Glomerular visceral epithelial cell (primary cell): ENCODE measurements at regions not wholly inside any gene's neighbourhood (a gene's known extent, or its start where the extent isn't known, plus 50 kb on each side); places are given as distances from the start of the nearest gene placed in this dataset.
"Not testable (repeated sequence)": the region's sequence is repeated elsewhere in the genome, so short reads cannot be mapped to it uniquely, and the experiment has no call there.

Source experiments
- DNase-seq: peaks from one replicate; pipeline ENCODE4 v3.0.0-alpha.2; 2016; ENCODE audit errors: extremely low spot score

GRCh38 chr2:173467751-173468150 lies 113.1 kb downstream of the CDCA7 start:
- DNase-seq: no peak

DNA sequence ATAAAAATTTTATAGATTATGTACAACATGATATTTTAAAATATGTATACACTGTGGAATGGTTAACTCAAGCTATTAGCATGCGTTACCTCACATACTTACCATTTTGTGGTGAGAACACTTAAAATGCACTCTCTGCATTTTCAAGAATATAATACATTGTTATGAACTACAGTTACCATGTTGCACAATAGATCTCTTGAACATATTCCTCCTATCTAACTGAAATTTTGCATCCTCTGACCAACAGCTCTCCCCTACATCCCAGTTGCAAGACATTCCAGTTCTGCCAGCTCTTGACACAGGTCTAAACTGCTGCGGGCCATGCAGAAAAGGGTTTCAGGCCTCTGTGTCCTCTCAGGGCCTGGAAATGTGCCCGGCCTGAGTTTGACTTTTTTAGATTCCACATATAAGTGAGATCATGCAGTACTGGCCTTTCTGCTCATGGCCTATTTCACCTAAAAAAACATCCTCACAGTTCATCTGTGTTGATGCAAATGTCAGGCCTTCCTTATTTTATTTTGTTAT lies 113.7 kb downstream of the CDCA7 start:
- no peak for DNase-seq

- no peak for DNase-seq
These were observed 117.4 kb downstream of the CDCA7 start for GRCh38 chr2:173472112-173472511.

DNA sequence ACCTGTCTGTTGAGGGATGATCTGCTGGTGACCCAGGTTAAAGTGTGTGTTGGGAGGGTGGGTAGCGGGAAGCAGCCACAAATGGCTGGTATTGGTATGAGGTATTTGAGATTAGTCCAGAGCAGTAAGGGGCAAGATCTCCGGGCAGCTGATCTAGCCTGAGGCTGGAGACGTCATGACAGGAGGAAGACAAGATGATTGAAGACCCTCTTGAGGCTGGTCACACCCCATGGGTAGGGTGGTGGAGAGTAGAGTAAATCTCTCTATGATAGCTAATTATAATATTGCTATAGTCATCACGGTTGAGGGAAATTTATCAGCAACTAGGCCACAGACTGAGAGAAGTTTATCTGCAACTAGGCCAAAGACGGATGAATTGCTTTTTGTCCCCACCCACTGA lies 128.5 kb downstream of the CDCA7 start:
- no peak for DNase-seq

DNA sequence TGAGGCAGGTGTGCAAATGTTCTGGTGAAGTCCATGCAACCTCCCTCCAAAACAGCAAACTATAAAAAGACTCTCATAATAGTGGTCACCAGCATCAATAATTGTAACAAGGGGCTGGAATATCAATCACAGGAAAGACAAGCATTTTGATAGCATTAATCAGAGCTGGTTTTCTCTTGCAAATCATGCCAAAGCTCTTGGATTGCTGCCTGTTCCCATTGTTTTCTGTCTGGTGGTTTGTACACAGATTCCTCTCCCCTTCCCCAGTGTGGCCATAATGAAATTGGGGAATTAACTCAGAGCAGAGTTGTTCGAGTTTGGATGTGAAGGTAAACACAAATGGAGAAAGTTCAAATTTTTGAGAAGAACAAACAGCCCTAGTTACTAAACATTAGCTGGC lies 134.2 kb downstream of the CDCA7 start:
- DNase-seq: no peak

GRCh38 chr2:173491418-173491817 lies 136.7 kb downstream of the CDCA7 start:
- DNase-seq: no peak

DNA sequence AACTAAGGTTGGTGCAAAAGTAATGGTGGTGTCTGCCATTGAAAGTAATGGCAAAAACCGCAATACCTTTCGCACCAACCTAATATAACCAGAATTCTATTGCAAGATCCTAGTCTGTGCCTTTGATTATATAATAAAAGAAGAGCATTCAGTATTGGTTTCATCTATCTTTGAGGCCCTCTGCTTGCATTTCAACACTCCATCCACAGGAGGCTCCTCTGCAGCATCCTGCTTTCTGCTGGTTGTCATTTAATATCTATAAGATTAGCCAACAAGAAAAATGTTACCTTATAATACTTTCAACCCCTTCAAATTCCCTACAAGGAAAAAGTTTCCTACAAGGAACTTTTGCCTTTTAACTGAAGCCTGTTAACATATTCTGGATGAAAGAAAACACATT lies 139.2 kb downstream of the CDCA7 start:
- no peak for DNase-seq

DNA sequence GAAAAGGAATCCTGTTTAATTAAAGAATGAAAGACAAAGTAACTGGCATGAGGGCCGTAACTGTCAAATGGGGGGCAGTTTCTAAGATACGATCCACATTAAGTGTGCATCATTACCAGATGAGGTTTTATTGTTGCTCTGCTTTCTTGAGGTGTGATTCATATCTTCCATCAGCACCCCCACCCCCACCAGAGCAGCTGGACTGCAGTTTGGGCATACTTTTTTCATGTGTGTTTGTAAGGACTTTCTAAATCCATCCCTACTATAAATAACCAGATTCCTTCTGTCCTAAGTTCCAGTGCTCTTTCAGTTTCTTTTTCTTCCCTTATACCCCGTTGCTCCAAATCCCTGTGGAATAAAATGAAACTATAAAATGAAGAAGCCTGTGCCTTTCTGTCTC lies 142.1 kb downstream of the CDCA7 start:
- DNase-seq: peak; percentile 31

DNA sequence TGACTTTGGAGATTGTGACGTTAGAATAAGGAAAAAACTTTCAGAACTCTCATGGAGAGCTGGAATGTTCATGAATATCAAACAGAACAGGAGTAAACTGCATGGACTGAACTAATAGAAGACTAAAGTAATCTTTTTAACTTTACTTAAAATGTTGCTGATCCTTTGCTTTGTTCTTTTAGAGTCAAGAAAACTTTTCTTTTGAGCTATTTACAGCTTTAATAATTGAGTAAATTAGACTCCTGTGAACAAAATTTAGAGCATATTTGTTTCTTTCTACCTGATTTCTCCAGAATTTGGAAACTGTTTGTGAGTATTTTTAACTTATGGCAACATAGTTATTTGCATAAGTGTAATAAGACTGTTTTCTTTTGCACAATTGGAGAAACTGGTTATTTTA lies 146.3 kb downstream of the CDCA7 start:
- DNase-seq: no peak

GRCh38 chr2:173502296-173502695 lies 147.6 kb downstream of the CDCA7 start:
- no peak for DNase-seq

- no peak for DNase-seq
These were observed 156.7 kb downstream of the CDCA7 start for GRCh38 chr2:173511357-173511756.

DNA sequence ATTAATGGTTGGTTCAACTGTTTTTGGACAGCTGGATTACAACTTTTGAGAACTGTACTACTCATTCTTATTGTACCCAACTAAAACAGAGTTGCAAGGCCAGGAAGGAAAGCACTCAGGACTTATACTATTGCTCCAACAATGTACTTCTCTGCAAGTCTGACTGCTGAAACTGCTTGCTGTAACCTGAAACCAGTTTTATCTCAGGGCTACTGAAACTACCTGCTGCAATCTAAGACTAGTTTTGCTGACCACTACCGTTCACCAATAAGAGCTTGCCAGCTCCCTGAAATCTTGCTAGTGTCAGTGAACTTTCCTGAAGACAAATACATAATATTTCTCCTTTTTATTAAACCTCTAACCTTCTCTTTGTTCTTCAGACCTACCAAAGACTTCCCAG lies 157.3 kb downstream of the CDCA7 start:
- no peak for DNase-seq

DNA sequence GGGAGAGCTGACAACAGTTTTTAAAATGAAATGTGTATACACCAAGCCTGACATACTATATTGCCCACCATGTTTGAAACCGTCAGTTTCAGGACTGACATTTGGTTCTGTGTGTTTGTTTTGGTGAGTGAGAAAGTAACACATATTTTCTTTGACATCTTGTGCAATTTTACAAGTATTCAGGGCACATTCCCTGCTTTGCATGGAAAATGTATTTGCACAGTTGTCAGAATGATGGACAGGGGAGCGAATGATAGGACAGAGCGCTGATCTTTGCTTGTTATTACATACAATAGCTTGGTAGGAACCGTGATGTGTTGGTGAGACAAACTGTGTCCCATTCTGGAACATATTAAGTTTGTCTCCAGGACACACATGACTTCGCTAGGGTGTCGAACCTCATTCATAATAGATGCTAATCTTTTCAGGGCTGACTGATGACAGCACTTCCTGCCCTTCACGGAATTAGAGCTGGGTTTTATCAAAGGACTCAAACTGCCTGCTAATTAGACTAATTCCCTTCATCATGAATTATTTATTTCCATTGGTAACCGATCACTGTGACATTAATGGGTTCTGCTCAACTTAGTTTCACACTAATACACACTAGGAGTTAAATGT lies 158.5 kb downstream of the CDCA7 start:
- no peak for DNase-seq

DNA sequence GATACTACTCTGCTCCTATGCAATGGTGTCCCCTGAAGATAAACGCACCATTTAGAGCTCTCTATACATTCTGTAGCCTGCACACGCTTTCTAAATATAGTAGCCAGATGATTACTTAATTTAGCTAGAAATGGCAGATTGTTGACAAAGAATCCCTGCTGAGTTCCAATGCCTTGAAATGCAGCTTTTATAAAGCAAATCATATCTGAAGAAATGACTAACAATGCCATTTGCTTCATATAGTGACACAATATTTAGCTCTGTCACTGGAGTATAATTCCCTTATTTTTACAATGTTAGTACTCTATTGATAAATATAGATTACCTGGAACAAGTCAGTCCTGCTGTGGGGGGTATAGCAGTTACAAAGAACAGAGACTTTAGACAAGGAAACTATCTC lies 166.2 kb downstream of the CDCA7 start:
- DNase-seq: no peak

DNA sequence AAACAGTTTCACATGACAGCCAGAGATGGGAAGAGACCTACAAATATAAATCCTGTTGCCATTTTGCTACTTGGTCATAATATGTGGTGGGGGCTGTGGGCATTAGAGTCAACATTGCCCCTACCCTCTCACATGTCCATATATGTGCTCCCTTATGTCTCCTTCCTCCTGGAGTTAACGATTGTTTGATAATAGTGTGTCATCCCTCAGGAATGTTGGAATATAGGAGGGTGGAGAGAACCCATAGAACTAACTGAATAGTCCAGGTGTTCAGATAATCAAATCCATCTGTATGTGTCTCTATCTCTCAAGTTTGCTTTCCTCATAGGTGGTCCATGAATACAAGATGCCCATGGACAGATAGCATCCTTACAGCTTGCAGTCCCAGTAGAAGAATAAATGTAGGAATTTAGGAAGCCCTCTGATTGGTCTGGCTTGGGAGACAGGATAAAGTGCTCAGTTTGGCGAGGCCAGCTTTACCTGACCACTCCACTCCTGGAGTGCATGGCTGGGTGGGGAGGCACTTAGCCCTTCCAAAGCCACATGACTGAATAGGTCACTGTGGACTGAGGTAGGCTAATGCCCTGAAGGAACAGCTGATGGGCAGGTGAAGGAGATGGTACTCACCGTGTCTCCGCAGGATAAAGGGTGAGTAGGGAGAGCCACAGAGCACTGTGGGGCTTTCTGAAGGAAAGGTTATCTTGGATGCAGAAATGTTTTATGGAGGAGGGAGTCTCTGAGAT lies 166.9 kb downstream of the CDCA7 start:
- peak; percentile 25 for DNase-seq

- no peak for DNase-seq
These were observed 168.8 kb downstream of the CDCA7 start for GRCh38 chr2:173523497-173523896.

DNA sequence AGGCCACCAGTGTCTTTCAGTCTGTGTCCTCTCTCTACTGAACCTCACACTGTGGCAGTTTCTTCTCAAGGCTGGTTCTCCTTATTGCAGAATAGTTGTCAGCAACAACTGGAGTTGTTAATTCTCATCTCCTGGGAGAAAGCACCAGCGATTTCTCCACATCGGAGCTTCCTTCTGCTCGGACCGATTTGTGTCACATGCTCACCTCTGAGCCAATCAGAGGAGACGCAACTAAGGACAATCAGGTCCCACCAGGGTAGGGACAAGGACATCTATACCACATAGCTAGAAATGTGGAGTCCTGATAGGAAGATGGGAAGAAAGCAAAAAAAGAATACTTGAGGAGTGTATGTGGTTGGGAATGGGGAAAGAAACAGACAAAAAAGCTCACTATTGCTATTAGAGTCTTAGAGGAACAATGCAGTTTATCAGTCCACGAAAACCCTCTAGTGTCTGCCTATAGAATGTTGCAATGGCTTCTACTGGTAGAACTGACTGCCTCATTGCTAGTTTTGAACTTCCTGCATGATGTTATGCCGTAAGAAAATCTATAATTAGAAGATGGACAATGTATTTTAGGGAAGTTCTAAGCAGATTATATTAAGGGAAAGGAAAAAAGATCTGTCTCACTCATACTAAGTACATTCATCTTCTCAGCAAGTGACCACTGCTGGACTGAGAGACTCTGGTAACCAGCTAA lies 169.7 kb downstream of the CDCA7 start:
- no peak for DNase-seq

- not testable (repeated sequence) for DNase-seq
These were observed 178.3 kb downstream of the CDCA7 start for GRCh38 chr2:173532732-173533531.

GRCh38 chr2:173537694-173538093 lies 183.0 kb downstream of the CDCA7 start:
- DNase-seq: no peak

DNA sequence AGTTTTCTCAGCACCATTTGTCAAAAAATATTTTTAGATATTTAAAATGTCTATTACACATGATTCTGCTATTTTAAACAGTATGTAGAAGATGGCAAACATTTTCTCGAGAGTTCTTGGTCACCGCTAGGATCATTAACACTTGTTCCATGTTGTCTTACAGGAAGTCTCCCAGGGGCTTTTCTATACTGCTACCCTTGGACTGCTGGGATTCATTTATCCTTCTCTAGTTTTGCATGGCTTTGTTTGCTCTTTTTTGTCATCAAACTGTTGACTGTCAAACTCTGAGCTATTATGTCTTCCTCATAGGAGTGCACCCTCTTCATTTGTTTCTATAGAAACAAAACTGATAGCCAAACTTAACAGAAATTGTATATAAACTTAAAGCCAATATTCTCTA lies 184.9 kb downstream of the CDCA7 start:
- DNase-seq: no peak

DNA sequence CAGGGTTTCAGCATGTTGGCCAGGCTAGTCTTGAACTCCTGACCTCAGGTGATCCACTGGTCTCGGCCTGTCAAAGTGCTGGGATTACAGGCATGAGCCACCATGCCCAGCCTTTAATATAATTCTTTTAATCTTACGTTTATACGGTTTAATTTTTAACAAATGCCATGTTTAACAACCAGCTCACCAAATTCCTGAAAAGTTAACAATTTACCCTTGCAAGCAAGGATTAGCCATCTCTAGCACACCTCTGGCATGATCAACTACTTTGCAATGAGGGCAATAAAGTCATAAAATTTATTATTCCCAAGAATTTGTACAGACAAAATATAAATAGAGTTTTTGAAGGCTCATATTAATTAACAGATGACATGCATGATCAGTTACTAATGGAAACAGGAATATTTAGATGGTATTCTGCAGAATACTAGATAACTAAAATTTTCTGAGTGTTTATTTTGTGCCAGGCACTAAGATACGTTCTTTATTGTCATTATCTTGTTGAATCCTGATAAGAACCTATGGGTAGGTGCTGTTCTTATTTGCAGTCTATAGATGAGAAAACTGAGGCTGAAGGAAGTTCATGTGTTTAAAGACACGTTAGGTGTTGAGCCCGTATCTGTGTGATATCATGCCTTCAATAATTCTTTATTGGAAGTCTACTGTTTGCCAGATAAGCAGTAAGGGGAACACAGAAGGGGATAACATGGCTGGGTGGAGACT lies 190.1 kb downstream of the CDCA7 start:
- peak; percentile 75 for DNase-seq
